Nephron progenitor cell (in vitro differentiated cells): ENCODE measurements at regions not wholly inside any gene's neighbourhood (a gene's known extent, or its start where the extent isn't known, plus 50 kb on each side); places are given as distances from the start of the nearest gene placed in this dataset.
A peak's percentile ranks its signal among the peaks of the same experiment; 100 is the strongest.
"Not testable (repeated sequence)": the region's sequence is repeated elsewhere in the genome, so short reads cannot be mapped to it uniquely, and the experiment has no call there.

Experiments
- DNase-seq: peaks from one replicate; pipeline ENCODE4 v3.0.0; 2021
- H3K27ac Mint-ChIP-seq: 2 replicates; pipeline ENCODE4 v1.8.0; 2021; ENCODE audit warnings: mild to moderate bottlenecking, moderate library complexity, mixed read lengths
- H3K27me3 Mint-ChIP-seq: 2 replicates; pipeline ENCODE4 v1.8.0; 2021; ENCODE audit warnings: mild to moderate bottlenecking, low read depth, mixed read lengths; ENCODE audit not compliant: poor library complexity
- H3K36me3 Mint-ChIP-seq: 2 replicates; pipeline ENCODE4 v1.8.0; 2021; ENCODE audit warnings: low read depth, mixed read lengths
- H3K4me1 Mint-ChIP-seq: 2 replicates; pipeline ENCODE4 v1.8.0; 2021; ENCODE audit warnings: mixed read lengths
- H3K4me3 Mint-ChIP-seq: 2 replicates; pipeline ENCODE4 v1.8.0; 2021; ENCODE audit warnings: mild to moderate bottlenecking, moderate library complexity, mixed read lengths
- H3K9me3 Mint-ChIP-seq: 2 replicates; pipeline ENCODE4 v1.8.0; 2021; ENCODE audit warnings: mild to moderate bottlenecking, moderate library complexity, mixed read lengths
- CTCF ChIP-seq: fragments of 200-600 bp; sonication (generic); IDR thresholded peaks from 2 replicates; pipeline ENCODE4 v1.5.0; 2021; ENCODE audit warnings: antibody characterized with exemption

GRCh38 chr2:11950896-11951295 is 204.5 kb downstream of the LPIN1 start:
- Mint-ChIP-seq H3K4me3 (no peak overlapping the region), H3K9me3 (peaks cover 12% of the 10 kb centered on the region), H3K27ac (no peak overlapping the region), H3K36me3 (no peaks in the 10 kb centered on the region), H3K4me1 (no peaks in the 10 kb centered on the region), H3K27me3 (no peaks in the 10 kb centered on the region)
- no peak for DNase-seq
- no peak for TF ChIP-seq CTCF

DNA sequence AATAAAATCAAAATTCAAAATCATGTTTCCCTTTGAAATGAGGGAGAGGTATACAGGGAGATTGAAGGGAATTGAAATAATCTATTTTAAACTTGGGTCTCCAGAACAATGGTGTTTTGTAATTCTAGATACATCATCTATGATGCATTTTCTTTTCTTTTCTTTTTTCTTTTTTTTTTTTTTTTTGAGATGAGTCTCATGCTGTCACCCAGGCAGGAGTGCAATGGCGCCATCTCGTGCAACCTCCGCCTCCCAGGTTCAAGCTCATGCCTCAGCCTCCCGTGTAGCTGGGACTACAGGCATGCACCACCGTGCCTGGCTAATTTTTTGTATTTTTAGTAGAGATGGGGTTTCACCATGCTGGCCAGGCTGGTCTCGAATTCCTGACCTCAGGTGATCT is 205.1 kb downstream of the LPIN1 start:
- not testable (repeated sequence) for H3K27me3 Mint-ChIP-seq, H3K4me3 Mint-ChIP-seq, H3K27ac Mint-ChIP-seq, H3K36me3 Mint-ChIP-seq, DNase-seq, H3K4me1 Mint-ChIP-seq
- H3K9me3 Mint-ChIP-seq, result peaks cover 12% of the 10 kb centered on the region

GRCh38 chr2:11953258-11953657 is 206.8 kb downstream of the LPIN1 start:
- no peak overlapping the region for H3K27ac Mint-ChIP-seq
- TF ChIP-seq CTCF, result no peak
- H3K27me3 Mint-ChIP-seq, result no peaks in the 10 kb centered on the region
- no peaks in the 10 kb centered on the region for H3K4me1 Mint-ChIP-seq
- H3K4me3 Mint-ChIP-seq, result no peak overlapping the region
- peaks cover 12% of the 10 kb centered on the region for H3K9me3 Mint-ChIP-seq
- DNase-seq, result no peak
- no peaks in the 10 kb centered on the region for H3K36me3 Mint-ChIP-seq

- Mint-ChIP-seq H3K27ac (no peak overlapping the region), H3K36me3 (no peaks in the 10 kb centered on the region), H3K4me3 (no peak overlapping the region), H3K27me3 (no peaks in the 10 kb centered on the region), H3K4me1 (no peaks in the 10 kb centered on the region), H3K9me3 (peaks cover 22% of the 10 kb centered on the region)
- DNase-seq, result no peak
- no peak for TF ChIP-seq CTCF
These were observed 208.9 kb downstream of the LPIN1 start for GRCh38 chr2:11955314-11955713.

- no peak overlapping the region for H3K4me3 Mint-ChIP-seq
- H3K36me3 Mint-ChIP-seq, result no peaks in the 10 kb centered on the region
- no peak overlapping the region for H3K27ac Mint-ChIP-seq
- no peaks in the 10 kb centered on the region for H3K4me1 Mint-ChIP-seq
- no peak for DNase-seq
- H3K27me3 Mint-ChIP-seq, result no peaks in the 10 kb centered on the region
- no peak for TF ChIP-seq CTCF
- H3K9me3 Mint-ChIP-seq, result peaks cover 23% of the 10 kb centered on the region
These were observed 209.5 kb downstream of the LPIN1 start for GRCh38 chr2:11955884-11956291.

- H3K27me3 Mint-ChIP-seq, result no peaks in the 10 kb centered on the region
- TF ChIP-seq CTCF, result no peak
- no peaks in the 10 kb centered on the region for H3K36me3 Mint-ChIP-seq
- peaks cover 44% of the 10 kb centered on the region for H3K4me1 Mint-ChIP-seq
- no peak overlapping the region for H3K4me3 Mint-ChIP-seq
- H3K9me3 Mint-ChIP-seq, result peaks cover 18% of the 10 kb centered on the region
- no peak for DNase-seq
- H3K27ac Mint-ChIP-seq, result peak overlapping the region; percentile 92
These were observed 216.4 kb downstream of the LPIN1 start for GRCh38 chr2:11962707-11963328.
